Esophagus squamous epithelium (tissue), 5 donors: ENCODE measurements at regions not wholly inside any gene's neighbourhood (a gene's known extent, or its start where the extent isn't known, plus 50 kb on each side); places are given as distances from the start of the nearest gene placed in this dataset.

ENCODE experiments used
- DNase-seq: peaks from one replicate; lab custom pipeline; 2025; lab: John Stamatoyannopoulos, UW
- H3K27ac ChIP-seq, 4 donors: fragments of 200-600 bp; sonication (generic); one replicate each; pipeline ENCODE4 v1.5.1; 2016 to 2019; ENCODE audit warnings: mild to moderate bottlenecking in 1 of 4
- H3K27me3 ChIP-seq, 4 donors: fragments of 200-600 bp; sonication (generic); 1 replicate in 3 of 4; 2 replicates in 1 of 4; pipeline versions ENCODE4 v1.5.1 to v1.6.0; 2017 to 2021; ENCODE audit warnings: antibody characterized with exemption in 1 of 4
- H3K36me3 ChIP-seq, 3 donors: fragments of 200-600 bp; sonication (generic); one replicate each; pipeline ENCODE4 v1.5.1; 2016 to 2019
- H3K4me1 ChIP-seq, 3 donors: fragments of 200-600 bp; sonication (generic); one replicate each; pipeline ENCODE4 v1.5.1; 2017 to 2019
- H3K4me3 ChIP-seq, 4 donors: fragments of 200-600 bp; sonication (generic); 1 replicate in 3 of 4; 2 replicates in 1 of 4; pipeline ENCODE4 v1.5.1; 2016 to 2019; ENCODE audit warnings: mild to moderate bottlenecking in 2 of 4, moderate library complexity in 1 of 4
- H3K9me3 ChIP-seq, 3 donors: fragments of 200-600 bp; sonication (generic); one replicate each; pipeline ENCODE4 v1.5.1; 2016 to 2019
- POLR2A ChIP-seq, 4 donors: fragments of 450-650 bp; IDR thresholded peaks; one replicate each; pipeline ENCODE4 v1.6.1; 2017; ENCODE audit warnings: antibody characterized with exemption in 4 of 4, mild to moderate bottlenecking in 4 of 4, moderate library complexity in 3 of 4
- WGBS, 2 donors: methylation state at CpG; one replicate each; pipeline ENCODE4 v1.1.5; 2018; 5-methylcytosine and 5-hydroxymethylcytosine counted together
- intact Hi-C: fragments of 100-400 bp; cut with DNase I; formaldehyde crosslinking; loops from one replicate; pipeline ENCODE4 v1.15.0; 2022
- TF ChIP-seq, protein P1 (sequence below), 6 experiments: fragments of 450-650 bp in 4 of 6; fragments of 200-600 bp in 2 of 6; sonication (generic) in 2 of 6; IDR thresholded peaks; one replicate each; pipeline ENCODE4 v1.5.1; 2016 to 2019; ENCODE audit warnings: antibody characterized with exemption in 6 of 6, mild to moderate bottlenecking in 4 of 6, moderate library complexity in 4 of 6
- donor health status: DM: yes; HTN: yes; CAD: no.

DNA sequence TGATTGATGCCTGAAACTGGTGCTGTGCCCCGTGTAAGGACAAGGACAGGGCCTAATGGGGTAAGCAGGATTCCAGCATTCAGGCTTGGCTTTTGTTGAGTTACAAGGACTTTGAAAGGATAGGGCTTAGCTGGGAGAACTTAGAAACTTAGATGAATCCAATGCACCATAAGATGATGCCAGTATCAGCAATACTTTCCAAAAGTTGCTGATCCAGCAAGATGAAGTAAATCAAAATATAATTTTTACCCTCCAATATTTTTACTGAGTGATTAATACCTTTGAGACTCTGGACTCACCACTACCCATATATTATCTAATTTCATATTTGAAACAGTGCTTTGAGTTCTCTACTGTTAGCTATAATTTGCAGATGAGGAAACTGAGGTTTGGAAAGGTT lies 354.5 kb upstream of the ATP5MC3 start:
- 67% methylated on average over 1 of the region's 1 CpG; no CpG with 5 or more reads in 1 of the 2 donors for WGBS, 2 donors
- no peaks in the 10 kb centered on the region for H3K27me3 ChIP-seq
- no peak overlapping the region for H3K4me3 ChIP-seq
- no peak for DNase-seq
- intact Hi-C loops, result no loop called here
- no peaks in the 10 kb centered on the region for H3K4me1 ChIP-seq
- no peaks in the 10 kb centered on the region for H3K9me3 ChIP-seq
- TF ChIP-seq, protein P1, sequence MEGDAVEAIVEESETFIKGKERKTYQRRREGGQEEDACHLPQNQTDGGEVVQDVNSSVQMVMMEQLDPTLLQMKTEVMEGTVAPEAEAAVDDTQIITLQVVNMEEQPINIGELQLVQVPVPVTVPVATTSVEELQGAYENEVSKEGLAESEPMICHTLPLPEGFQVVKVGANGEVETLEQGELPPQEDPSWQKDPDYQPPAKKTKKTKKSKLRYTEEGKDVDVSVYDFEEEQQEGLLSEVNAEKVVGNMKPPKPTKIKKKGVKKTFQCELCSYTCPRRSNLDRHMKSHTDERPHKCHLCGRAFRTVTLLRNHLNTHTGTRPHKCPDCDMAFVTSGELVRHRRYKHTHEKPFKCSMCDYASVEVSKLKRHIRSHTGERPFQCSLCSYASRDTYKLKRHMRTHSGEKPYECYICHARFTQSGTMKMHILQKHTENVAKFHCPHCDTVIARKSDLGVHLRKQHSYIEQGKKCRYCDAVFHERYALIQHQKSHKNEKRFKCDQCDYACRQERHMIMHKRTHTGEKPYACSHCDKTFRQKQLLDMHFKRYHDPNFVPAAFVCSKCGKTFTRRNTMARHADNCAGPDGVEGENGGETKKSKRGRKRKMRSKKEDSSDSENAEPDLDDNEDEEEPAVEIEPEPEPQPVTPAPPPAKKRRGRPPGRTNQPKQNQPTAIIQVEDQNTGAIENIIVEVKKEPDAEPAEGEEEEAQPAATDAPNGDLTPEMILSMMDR (IDR thresholded peaks at IDR 0.05), result no peak
- TF ChIP-seq POLR2A (IDR thresholded peaks at IDR 0.05), result no peak
- H3K27ac ChIP-seq, result no peak overlapping the region
- no peaks in the 10 kb centered on the region for H3K36me3 ChIP-seq

DNA sequence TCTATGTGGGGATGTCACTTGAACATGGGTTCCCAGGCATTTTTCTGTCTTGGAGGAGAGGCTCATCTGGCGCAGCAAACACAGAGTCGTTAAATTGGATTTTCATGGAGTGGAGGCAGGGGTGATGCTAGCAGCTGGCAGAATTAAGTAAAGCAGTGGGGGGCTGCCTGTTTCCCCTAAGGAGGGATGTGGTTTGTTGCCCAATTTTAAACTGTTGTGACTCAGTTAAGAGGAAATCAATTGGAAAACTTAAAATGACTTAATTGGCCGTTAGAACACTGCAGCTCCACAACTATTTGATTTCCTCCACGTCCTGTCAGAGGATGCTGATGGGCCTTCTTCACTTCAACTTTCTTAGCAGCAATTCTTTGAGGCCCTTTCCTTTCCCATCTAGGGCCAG lies 354.1 kb upstream of the ATP5MC3 start:
- Histone ChIP-seq H3K36me3 (no peaks in the 10 kb centered on the region), H3K27me3 (no peaks in the 10 kb centered on the region), H3K4me1 (no peaks in the 10 kb centered on the region), H3K9me3 (no peaks in the 10 kb centered on the region), H3K4me3 (no peak overlapping the region), H3K27ac (no peak overlapping the region)
- intact Hi-C loops, result no loop called here
- 56 to 81% methylated on average over 3 to 4 of the region's 4 CpGs for WGBS, 2 donors
- TF ChIP-seq, protein P1 (IDR thresholded peaks at IDR 0.05), result no peak
- TF ChIP-seq POLR2A (IDR thresholded peaks at IDR 0.05), result no peak
- DNase-seq, result no peak

DNA sequence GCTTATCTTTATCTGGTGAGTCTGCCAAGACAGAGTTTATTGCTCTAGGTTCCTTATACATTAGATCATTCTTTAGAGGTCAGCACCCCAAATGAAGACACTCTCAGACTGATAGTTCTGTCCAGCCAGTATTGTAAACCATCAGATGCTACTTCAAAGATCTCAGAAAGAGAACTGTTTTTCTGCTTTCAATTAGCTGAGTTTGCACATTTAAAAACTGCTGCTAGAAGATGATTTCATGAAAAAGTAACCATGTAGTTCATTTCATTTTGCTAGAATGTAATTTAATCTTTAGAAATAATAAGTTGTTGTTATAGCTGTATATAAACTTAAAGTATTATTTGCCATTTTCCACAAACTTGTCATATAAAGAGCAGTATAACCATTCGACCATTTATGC lies 344.5 kb upstream of the ATP5MC3 start:
- intact Hi-C loops, result no loop called here
- Histone ChIP-seq H3K4me1 (no peaks in the 10 kb centered on the region), H3K36me3 (no peaks in the 10 kb centered on the region), H3K9me3 (no peaks in the 10 kb centered on the region), H3K27me3 (no peaks in the 10 kb centered on the region), H3K4me3 (no peak overlapping the region), H3K27ac (no peak overlapping the region)
- 33 to 52% methylated on average over 1 of the region's 1 CpG for WGBS, 2 donors
- no peak for DNase-seq
- TF ChIP-seq, protein P1 (IDR thresholded peaks at IDR 0.05), result no peak
- TF ChIP-seq POLR2A (IDR thresholded peaks at IDR 0.05), result no peak

DNA sequence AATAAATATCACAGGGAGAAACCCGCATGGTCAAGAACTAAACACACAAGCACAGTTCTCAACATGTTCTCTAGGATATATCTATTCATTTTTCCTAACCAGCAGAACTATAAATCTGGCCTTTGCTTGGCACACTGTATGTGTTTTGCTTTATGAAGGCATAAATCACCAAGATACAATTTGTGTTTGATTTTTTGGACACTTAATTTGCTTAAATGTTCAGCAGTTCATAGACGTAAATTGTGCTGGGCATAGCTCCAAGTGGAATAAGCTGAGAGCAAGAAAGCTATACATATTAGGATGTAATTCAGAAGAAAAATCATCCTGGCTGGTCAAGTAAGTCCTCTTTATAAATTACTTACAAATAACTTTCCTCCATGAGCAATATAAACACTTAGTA lies 341.5 kb upstream of the ATP5MC3 start:
- Histone ChIP-seq H3K4me1 (no peaks in the 10 kb centered on the region), H3K9me3 (no peaks in the 10 kb centered on the region), H3K4me3 (no peak overlapping the region), H3K36me3 (no peaks in the 10 kb centered on the region), H3K27ac (no peak overlapping the region), H3K27me3 (no peaks in the 10 kb centered on the region)
- no peak for DNase-seq
- intact Hi-C loops, result no loop called here
- TF ChIP-seq, protein P1 (IDR thresholded peaks at IDR 0.05), result no peak
- no peak for TF ChIP-seq POLR2A (IDR thresholded peaks at IDR 0.05)
- WGBS, 2 donors, result 27 to 35% methylated on average over 2 of the region's 2 CpGs

- intact Hi-C loops, result no loop called here
- TF ChIP-seq POLR2A (IDR thresholded peaks at IDR 0.05), result no peak
- TF ChIP-seq, protein P1 (IDR thresholded peaks at IDR 0.05), result no peak
- Histone ChIP-seq H3K36me3 (no peaks in the 10 kb centered on the region), H3K27ac (no peak overlapping the region), H3K4me1 (no peaks in the 10 kb centered on the region), H3K27me3 (no peaks in the 10 kb centered on the region), H3K4me3 (no peak overlapping the region), H3K9me3 (no peaks in the 10 kb centered on the region)
- no peak for DNase-seq
- 44 to 55% methylated on average over 3 of the region's 3 CpGs for WGBS, 2 donors
Observed at GRCh38 chr2:175518206-175518605, 336.7 kb upstream of the ATP5MC3 start.
